BLaER1 (cell line): ENCODE measurements at regions not wholly inside any gene's neighbourhood (a gene's known extent, or its start where the extent isn't known, plus 50 kb on each side); places are given as distances from the start of the nearest gene placed in this dataset.

Source experiments
- H3K27ac ChIP-seq: shearing (Covaris generic); formaldehyde crosslinking; 2 replicates; pipeline ENCODE4 v1.8.1; 2022
- H3K27me3 ChIP-seq: shearing (Covaris generic); formaldehyde crosslinking; 2 replicates; pipeline ENCODE4 v1.8.1; 2022
- H3K36me3 ChIP-seq: shearing (Covaris generic); formaldehyde crosslinking; 2 replicates; pipeline ENCODE4 v1.8.1; 2022
- H3K4me1 ChIP-seq: shearing (Covaris generic); formaldehyde crosslinking; 2 replicates; pipeline ENCODE4 v1.8.1; 2022
- H3K4me2 ChIP-seq: shearing (Covaris generic); formaldehyde crosslinking; 2 replicates; pipeline ENCODE4 v1.8.1; 2022
- H3K4me3 ChIP-seq: shearing (Covaris generic); formaldehyde crosslinking; 2 replicates; pipeline ENCODE4 v1.8.1; 2022
- H3K9ac ChIP-seq: shearing (Covaris generic); formaldehyde crosslinking; 2 replicates; pipeline ENCODE4 v1.8.1; 2022
- H3K9me3 ChIP-seq: shearing (Covaris generic); formaldehyde crosslinking; 2 replicates; pipeline ENCODE4 v1.8.1; 2022
- H4K20me1 ChIP-seq: shearing (Covaris generic); formaldehyde crosslinking; 2 replicates; pipeline ENCODE4 v1.8.1; 2022
- Cebpa-rat ChIP-seq: shearing (Covaris generic); IDR thresholded peaks from 2 replicates; pipeline ENCODE4 v1.8.1; 2022

DNA sequence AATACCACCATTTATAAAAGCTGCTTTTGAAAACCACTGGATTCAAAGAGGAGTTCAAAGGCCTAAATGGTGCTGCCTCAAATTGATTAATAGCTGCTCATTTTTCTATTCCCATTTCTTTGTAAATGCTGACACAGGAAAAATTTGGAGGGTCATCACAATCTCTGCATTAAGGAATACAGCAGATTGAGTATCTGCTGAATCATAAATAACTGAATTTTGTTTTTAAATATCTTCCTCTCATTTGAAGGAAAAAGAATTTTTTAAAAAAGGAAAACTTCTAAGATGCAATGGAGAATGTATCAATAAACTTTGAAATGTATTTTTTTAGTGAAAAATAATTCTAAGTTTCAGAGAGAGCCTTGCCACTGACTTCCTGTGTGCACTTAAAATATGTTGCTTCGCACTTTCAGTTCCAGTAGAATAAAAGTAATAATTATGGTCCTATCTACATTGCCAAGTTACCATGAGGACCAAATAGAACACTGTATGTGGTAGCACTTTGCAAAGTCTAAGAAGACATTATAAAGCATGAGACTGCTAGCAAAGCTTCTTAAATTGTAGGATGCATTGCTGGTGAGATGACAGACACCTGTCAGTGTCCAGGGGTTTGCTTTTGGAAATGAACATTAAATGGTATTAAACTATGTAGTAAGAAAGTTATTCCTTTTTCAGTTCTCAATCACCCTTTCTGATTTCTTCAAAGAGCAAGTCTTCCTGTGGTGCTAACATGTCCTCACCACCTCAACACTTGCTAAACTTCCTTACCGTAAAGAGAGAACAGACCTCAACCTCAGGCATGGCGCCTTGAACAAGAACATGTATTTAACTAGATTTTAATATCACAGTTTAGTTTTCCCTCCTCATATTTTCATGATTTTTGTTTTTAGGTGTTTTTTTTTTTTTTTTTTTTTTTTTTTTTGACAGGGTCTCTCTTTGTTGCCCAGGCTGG, 555.1 kb downstream of the EBF1 start:
- H3K27ac ChIP-seq = no peak overlapping the region
- no peaks in the 10 kb centered on the region for H4K20me1 ChIP-seq
- no peak overlapping the region for H3K9ac ChIP-seq
- no peak for TF ChIP-seq Cebpa-rat
- peaks cover 50% of the 10 kb centered on the region for H3K9me3 ChIP-seq
- no peak overlapping the region for H3K4me2 ChIP-seq
- H3K4me3 ChIP-seq = no peak overlapping the region
- no peaks in the 10 kb centered on the region for H3K27me3 ChIP-seq
- H3K36me3 ChIP-seq = no peaks in the 10 kb centered on the region
- peaks cover 37% of the 10 kb centered on the region for H3K4me1 ChIP-seq

DNA sequence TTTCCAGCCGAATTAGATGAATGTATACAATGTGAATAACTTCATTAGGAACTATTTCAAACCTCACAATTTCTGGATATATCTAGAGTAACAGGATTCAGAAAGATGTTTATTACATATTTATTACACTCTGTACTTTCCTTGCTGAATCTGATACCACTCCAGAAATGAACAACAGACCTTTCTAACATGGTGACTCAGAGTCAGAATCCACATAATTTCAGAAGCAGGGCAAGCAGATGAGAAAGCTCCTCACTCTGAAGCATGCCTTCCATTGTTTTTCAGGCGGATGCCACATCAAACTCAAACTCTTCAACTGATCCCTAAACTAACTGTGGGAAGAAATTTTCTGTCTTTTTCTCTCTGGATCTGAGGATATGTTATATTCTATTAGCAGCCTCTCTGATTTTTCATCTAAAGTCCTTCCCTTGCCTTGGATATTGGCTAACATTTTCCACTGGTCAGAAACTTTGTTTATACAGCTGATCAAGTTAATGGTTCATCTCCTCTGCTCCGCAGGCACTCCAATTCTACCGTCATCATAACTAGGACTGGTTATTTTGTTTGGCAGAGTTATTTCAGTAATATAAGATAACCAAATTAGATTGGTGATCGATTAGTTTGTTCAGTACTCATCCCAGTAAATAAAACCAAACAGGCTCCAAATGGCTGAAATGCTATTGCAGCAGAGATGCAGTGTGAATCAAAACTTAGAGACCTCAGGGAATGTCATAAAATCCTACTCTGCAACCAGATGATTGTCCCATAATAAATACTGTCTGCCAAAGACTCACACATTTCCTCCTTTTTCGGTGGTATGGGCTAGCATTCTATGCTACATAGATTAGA, 556.0 kb downstream of the EBF1 start:
- Histone ChIP-seq H3K27me3 (no peaks in the 10 kb centered on the region), H4K20me1 (no peaks in the 10 kb centered on the region), H3K9me3 (peaks cover 41% of the 10 kb centered on the region), H3K4me1 (peaks cover 44% of the 10 kb centered on the region), H3K9ac (no peak overlapping the region), H3K36me3 (no peaks in the 10 kb centered on the region), H3K27ac (no peak overlapping the region), H3K4me3 (no peak overlapping the region), H3K4me2 (no peak overlapping the region)
- TF ChIP-seq Cebpa-rat = no peak

DNA sequence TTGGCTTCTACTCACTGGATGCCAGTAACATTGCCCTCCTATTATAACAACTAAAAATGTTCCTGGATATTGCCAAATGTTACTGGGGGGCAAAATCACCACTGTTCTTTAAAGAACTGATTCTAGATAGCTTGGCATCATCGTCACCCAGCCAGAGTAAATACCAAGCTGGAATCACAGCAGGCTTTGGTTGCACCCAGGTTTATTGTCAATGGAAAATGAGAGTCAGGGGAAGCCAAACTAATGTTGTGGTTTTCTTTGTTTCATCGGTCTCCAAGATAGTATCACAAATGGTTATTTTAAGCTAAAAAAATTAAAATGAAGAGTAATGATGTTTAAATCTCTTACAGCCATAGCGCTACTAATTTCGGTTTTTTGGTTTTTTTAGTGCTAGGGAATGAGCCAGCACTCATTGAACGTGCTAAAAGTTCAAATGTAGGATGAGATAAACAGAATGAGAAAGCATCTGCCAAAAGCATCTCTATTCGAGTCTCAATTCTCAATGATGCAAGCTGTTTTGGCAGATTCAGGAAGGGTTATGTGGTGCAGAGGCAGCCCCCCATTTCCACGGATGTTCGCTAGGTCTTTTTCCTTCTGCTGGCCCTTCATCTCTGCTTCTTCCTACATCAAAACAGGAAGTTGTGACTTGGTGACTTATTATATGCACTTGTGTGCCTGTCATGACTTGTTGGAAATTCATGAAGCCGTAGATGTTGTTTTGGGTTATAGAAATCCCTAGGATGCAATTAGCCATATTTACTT, 558.0 kb downstream of the EBF1 start:
- peak overlapping the region; percentile 20 for H3K27ac ChIP-seq
- no peak for TF ChIP-seq Cebpa-rat
- H3K4me1 ChIP-seq = peaks cover 64% of the 10 kb centered on the region
- H3K4me2 ChIP-seq = peak overlapping the region; percentile 48
- peaks cover 21% of the 10 kb centered on the region for H3K9me3 ChIP-seq
- no peak overlapping the region for H3K4me3 ChIP-seq
- H3K36me3 ChIP-seq = no peaks in the 10 kb centered on the region
- no peaks in the 10 kb centered on the region for H3K27me3 ChIP-seq
- H4K20me1 ChIP-seq = no peaks in the 10 kb centered on the region
- H3K9ac ChIP-seq = no peak overlapping the region

DNA sequence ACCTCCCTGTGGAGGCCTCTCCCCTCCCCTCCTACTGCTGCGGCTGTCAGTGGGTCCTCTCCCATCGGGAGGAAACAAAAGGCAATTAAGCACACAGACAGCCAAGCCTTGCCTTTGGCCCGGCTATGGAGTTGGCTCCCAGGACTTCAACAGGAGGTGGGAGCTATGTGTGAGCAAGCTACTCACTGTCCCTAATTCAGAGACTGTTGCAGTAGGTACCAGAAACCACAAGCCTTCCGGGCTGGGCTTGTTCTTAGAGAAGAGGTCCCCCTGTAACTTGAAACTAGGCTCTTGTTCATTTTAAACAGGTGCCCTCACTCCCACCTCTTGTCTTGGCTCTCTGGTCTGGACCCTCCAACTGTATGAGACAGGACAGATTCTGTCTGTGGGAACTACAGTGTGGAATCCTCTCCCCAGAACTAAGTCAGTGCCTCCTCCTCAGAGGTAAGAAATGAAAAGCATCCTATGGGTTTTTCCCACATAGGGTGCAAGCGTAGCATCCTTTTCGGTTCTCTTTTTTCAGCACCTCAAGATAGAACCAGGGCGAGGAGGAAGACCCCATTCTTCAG, 561.1 kb downstream of the EBF1 start:
- H3K9me3 ChIP-seq = peaks cover 20% of the 10 kb centered on the region
- TF ChIP-seq Cebpa-rat = no peak
- no peak overlapping the region for H3K4me3 ChIP-seq
- H3K4me1 ChIP-seq = peaks cover 49% of the 10 kb centered on the region
- no peaks in the 10 kb centered on the region for H4K20me1 ChIP-seq
- H3K27ac ChIP-seq = peak overlapping the region; percentile 73
- H3K4me2 ChIP-seq = peak overlapping the region; percentile 72
- peak overlapping the region; percentile 20; the same call in 1 of the 2 replicates for H3K9ac ChIP-seq
- no peaks in the 10 kb centered on the region for H3K27me3 ChIP-seq
- H3K36me3 ChIP-seq = no peaks in the 10 kb centered on the region

DNA sequence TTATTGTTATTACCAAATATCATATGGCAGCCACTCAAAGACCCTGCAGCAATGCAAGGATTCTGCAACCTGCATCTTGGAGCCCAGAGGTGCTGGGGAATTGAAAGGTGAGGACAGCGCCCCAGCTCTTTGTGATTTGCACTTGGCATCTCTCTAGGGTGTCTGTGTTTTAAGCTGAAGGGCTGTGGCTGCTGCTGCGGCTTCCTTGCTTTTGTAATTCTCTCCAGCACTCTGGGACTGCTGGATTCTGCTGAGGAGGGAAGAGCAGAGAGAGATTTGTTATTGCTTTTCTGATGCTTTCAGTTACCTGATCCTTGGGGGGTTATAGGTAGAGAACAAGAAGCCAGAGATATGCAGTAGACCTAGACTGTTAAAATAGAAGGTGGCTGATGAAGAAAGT, 562.4 kb downstream of the EBF1 start:
- no peak overlapping the region for H3K27ac ChIP-seq
- no peak for TF ChIP-seq Cebpa-rat
- H3K4me2 ChIP-seq = peak overlapping the region; percentile 72; the same call in 1 of the 2 replicates
- no peaks in the 10 kb centered on the region for H4K20me1 ChIP-seq
- H3K4me3 ChIP-seq = no peak overlapping the region
- peaks cover 29% of the 10 kb centered on the region for H3K9me3 ChIP-seq
- H3K9ac ChIP-seq = no peak overlapping the region
- H3K36me3 ChIP-seq = no peaks in the 10 kb centered on the region
- peaks cover 45% of the 10 kb centered on the region for H3K4me1 ChIP-seq
- H3K27me3 ChIP-seq = no peaks in the 10 kb centered on the region

DNA sequence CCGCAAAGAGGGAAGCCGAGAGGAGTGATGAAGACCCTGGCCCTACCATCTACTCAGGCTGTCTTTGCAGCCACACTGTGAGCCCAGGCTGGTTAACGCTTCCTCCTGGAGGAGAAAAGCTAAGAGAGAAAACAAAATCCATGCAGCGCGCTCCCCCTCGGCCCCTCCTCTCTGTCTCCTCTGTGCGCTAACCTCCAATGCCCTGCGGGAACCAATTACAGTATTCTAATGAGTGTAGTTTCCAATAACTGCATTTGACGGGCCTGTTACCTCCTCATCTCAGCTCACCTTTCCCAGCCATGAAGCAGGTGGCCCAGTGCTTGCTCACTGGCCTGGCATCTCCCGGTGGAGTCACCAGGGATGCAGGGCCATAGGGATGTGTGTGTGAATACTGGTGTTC, 565.5 kb downstream of the EBF1 start:
- Histone ChIP-seq H3K36me3 (no peaks in the 10 kb centered on the region), H3K27ac (no peak overlapping the region), H3K4me2 (no peak overlapping the region), H3K4me3 (no peak overlapping the region), H4K20me1 (no peaks in the 10 kb centered on the region), H3K9me3 (peaks cover 28% of the 10 kb centered on the region), H3K9ac (no peak overlapping the region), H3K4me1 (peaks cover 54% of the 10 kb centered on the region), H3K27me3 (no peaks in the 10 kb centered on the region)
- no peak for TF ChIP-seq Cebpa-rat

DNA sequence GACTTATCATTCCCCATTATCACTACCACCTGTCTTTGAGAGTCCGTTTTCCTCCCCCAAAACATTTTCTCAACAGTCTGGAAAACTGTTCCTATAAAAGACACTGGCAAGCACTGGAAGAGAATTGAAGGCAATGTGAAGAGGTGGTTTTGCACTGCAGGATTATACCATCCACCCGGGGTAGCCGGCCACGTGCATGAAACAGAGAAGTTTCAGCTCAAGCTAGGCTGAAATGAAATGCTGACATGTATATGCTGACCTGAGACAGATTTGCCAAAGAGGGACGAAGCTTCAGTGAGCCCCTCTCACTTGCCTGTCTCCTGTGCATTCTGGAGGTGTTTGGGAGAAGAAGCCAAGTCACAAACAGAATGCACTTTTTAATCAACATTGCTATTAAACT, 567.0 kb downstream of the EBF1 start:
- no peak for TF ChIP-seq Cebpa-rat
- no peak overlapping the region for H3K4me2 ChIP-seq
- peaks cover 40% of the 10 kb centered on the region for H3K9me3 ChIP-seq
- H3K36me3 ChIP-seq = no peaks in the 10 kb centered on the region
- H3K9ac ChIP-seq = no peak overlapping the region
- H3K27ac ChIP-seq = no peak overlapping the region
- H3K27me3 ChIP-seq = no peaks in the 10 kb centered on the region
- H3K4me1 ChIP-seq = peaks cover 42% of the 10 kb centered on the region
- no peaks in the 10 kb centered on the region for H4K20me1 ChIP-seq
- H3K4me3 ChIP-seq = no peak overlapping the region

DNA sequence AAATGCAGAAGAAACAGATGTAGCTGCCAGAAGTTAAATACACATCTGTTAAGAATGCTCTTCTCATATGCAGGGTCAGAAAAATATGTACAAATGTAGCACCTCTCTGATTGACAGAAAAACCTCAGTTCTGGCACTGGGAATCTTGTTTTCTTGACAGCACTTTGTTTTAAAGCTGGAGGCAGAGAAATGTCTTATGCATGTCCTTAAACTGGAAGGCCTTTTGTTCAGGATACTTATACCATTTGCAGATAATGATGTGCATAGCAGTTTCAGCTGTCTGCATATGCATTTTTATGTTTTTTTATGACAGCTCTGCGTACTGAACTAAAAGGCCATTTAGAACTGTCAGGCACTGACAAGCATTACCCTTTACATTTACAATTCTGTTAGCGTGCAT, 567.9 kb downstream of the EBF1 start:
- no peak for TF ChIP-seq Cebpa-rat
- Histone ChIP-seq H3K4me1 (peaks cover 33% of the 10 kb centered on the region), H3K9ac (peak overlapping the region; percentile 21; the same call in 1 of the 2 replicates), H3K4me3 (no peak overlapping the region), H3K27me3 (no peaks in the 10 kb centered on the region), H3K9me3 (peaks cover 49% of the 10 kb centered on the region), H3K27ac (no peak overlapping the region), H3K4me2 (peak overlapping the region; percentile 11), H4K20me1 (no peaks in the 10 kb centered on the region), H3K36me3 (no peaks in the 10 kb centered on the region)

DNA sequence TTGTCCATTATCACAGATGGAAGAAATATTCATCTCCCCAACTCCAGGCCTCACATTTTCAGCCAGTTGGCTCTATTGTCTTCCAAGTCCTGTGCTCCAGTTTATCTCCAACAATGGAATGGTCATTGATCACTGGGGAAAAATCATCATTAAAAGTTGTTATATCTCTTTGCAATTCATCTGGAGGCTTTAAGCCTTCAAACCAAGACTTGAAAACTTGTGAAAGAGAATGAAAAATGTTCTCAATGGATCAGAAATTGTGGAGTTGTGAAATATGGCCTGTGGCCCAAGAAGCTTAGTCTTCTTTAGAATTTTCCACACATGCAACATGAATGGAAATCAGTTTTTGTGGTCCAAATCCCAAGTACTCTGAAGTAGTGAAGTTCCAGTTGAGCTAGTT, 569.6 kb downstream of the EBF1 start:
- H3K27me3 ChIP-seq = no peaks in the 10 kb centered on the region
- H3K9ac ChIP-seq = no peak overlapping the region
- H4K20me1 ChIP-seq = no peaks in the 10 kb centered on the region
- no peak overlapping the region for H3K27ac ChIP-seq
- no peak overlapping the region for H3K4me3 ChIP-seq
- peaks cover 63% of the 10 kb centered on the region for H3K9me3 ChIP-seq
- H3K4me2 ChIP-seq = no peak overlapping the region
- TF ChIP-seq Cebpa-rat = no peak
- H3K4me1 ChIP-seq = peaks cover 27% of the 10 kb centered on the region
- H3K36me3 ChIP-seq = no peaks in the 10 kb centered on the region
